IMR-90 (cell line): ENCODE measurements at regions not wholly inside any gene's neighbourhood (a gene's known extent, or its start where the extent isn't known, plus 50 kb on each side); places are given as distances from the start of the nearest gene placed in this dataset.
"Not testable (repeated sequence)": the region's sequence is repeated elsewhere in the genome, so short reads cannot be mapped to it uniquely, and the experiment has no call there.

Experiments
- ATAC-seq: fragments of 200-7000 bp; cut with Tn5 transposase; 2 replicates; pipeline ENCODE4 v1.9.1; 2020; ENCODE audit warnings: low read depth, mild to moderate bottlenecking, moderate library complexity
- BruUV-seq: library from RNA; stranded (reverse); fragments of 400-500 nt; replicated peaks from 2 replicates; lab custom pipeline; 2021; lab: Mats Ljungman, UMichigan
- CTCF ChIA-PET: fragments of 300-600 bp; formaldehyde crosslinking; extraction: SDS; loops from one replicate; lab custom pipeline; 2021; ENCODE audit warnings: antibody characterized with exemption; lab: Yijun Ruan, JAX
- POLR2A ChIA-PET: fragments of 300-600 bp; sonication (Branson Sonifier 250); formaldehyde crosslinking; loops from one replicate; lab custom pipeline; 2022; ENCODE audit warnings: antibody characterized with exemption; ENCODE audit not compliant: unreplicated experiment; lab: Charles Lee
- DNase-seq: peaks from one replicate; pipeline ENCODE4 v3.0.0; 2013
- H2AFZ ChIP-seq: replicated peaks from 2 replicates; pipeline ENCODE3; 2013; ENCODE audit warnings: low read length, mild to moderate bottlenecking; ENCODE audit not compliant: poor library complexity
- H2AK5ac ChIP-seq: 2 replicates; pipeline ENCODE4 v1.6.1; 2013; ENCODE audit warnings: low read depth, low read length, inconsistent platforms
- H2AK9ac ChIP-seq: replicated peaks from 2 replicates; pipeline ENCODE3; 2013; ENCODE audit warnings: mild to moderate bottlenecking, low read depth, low read length, moderate library complexity; ENCODE audit not compliant: poor library complexity
- H2BK120ac ChIP-seq: 2 replicates; pipeline ENCODE4 v1.6.1; 2013; ENCODE audit warnings: low read depth, low read length, inconsistent platforms
- H2BK15ac ChIP-seq: 3 replicates; pipeline ENCODE4 v1.6.1; 2013; ENCODE audit warnings: low read depth, low read length, inconsistent platforms
- H2BK20ac ChIP-seq: 2 replicates; pipeline ENCODE4 v1.6.1; 2013; ENCODE audit warnings: low read depth, mild to moderate bottlenecking, inconsistent platforms, low read length, moderate library complexity
- H2BK5ac ChIP-seq: 2 replicates; pipeline ENCODE4 v1.6.1; 2013; ENCODE audit warnings: mild to moderate bottlenecking, low read depth, low read length, inconsistent platforms; ENCODE audit not compliant: poor library complexity, severe bottlenecking
- H3K14ac ChIP-seq: replicated peaks from 2 replicates; pipeline ENCODE4 v1.6.1; 2013; ENCODE audit warnings: low read depth, low read length, inconsistent platforms
- H3K18ac ChIP-seq: 2 replicates; pipeline ENCODE4 v1.6.1; 2013; ENCODE audit warnings: low read depth, low read length, control low read depth
- H3K23ac ChIP-seq: 2 replicates; pipeline ENCODE4 v1.6.1; 2013; ENCODE audit warnings: low read depth, low read length, inconsistent platforms
- H3K27ac ChIP-seq: 2 replicates; pipeline ENCODE4 v1.5.1; 2013; ENCODE audit warnings: mild to moderate bottlenecking, control low read depth, low read length; ENCODE audit not compliant: insufficient read depth
- H3K27me3 ChIP-seq: 2 replicates; pipeline ENCODE4 v1.6.1; 2013; ENCODE audit warnings: low read length; ENCODE audit not compliant: control insufficient read depth, insufficient read depth
- H3K36me3 ChIP-seq: 2 replicates; pipeline ENCODE4 v1.6.1; 2013; ENCODE audit warnings: low read length, mixed read lengths; ENCODE audit not compliant: control insufficient read depth, insufficient read depth
- H3K4ac ChIP-seq: 2 replicates; pipeline ENCODE4 v1.6.1; 2013; ENCODE audit warnings: low read depth, low read length, inconsistent platforms
- H3K4me1 ChIP-seq: 2 replicates; pipeline ENCODE4 v1.6.1; 2013; ENCODE audit warnings: low read length, mixed read lengths; ENCODE audit not compliant: control insufficient read depth, insufficient read depth
- H3K4me2 ChIP-seq: 2 replicates; pipeline ENCODE4 v1.6.1; 2013; ENCODE audit warnings: low read depth, mild to moderate bottlenecking, control low read depth, low read length, moderate library complexity
- H3K4me3 ChIP-seq: 2 replicates; pipeline ENCODE4 v1.5.1; 2013; ENCODE audit warnings: low read depth, mild to moderate bottlenecking, control low read depth, low read length, moderate library complexity; ENCODE audit not compliant: insufficient read depth
- H3K56ac ChIP-seq: 2 replicates; pipeline ENCODE4 v1.6.1; 2013; ENCODE audit warnings: low read length, inconsistent platforms; ENCODE audit not compliant: insufficient read depth; ENCODE audit errors: extremely low read depth
- H3K79me1 ChIP-seq, 2 experiments: 2 replicates each; pipeline ENCODE4 v1.6.1; 2013; ENCODE audit warnings: low read length in 2 of 2, inconsistent platforms in 1 of 2, low read depth in 1 of 2
- H3K9ac ChIP-seq: 2 replicates; pipeline ENCODE4 v1.6.1; 2013; ENCODE audit warnings: low read depth, low read length, control low read depth
- H3K9me1 ChIP-seq: 2 replicates; pipeline ENCODE4 v1.6.1; 2013; ENCODE audit warnings: low read length, inconsistent platforms; ENCODE audit not compliant: insufficient read depth
- H3K9me3 ChIP-seq: 2 replicates; pipeline ENCODE4 v1.6.1; 2013; ENCODE audit warnings: low read length; ENCODE audit not compliant: control insufficient read depth, insufficient read depth
- H4K20me1 ChIP-seq: 2 replicates; pipeline ENCODE4 v1.6.1; 2013; ENCODE audit warnings: low read length, inconsistent platforms; ENCODE audit not compliant: insufficient read depth
- H4K5ac ChIP-seq: 2 replicates; pipeline ENCODE4 v1.6.1; 2013; ENCODE audit warnings: mild to moderate bottlenecking, low read depth, low read length, control low read depth
- H4K8ac ChIP-seq, 2 experiments: 2 replicates each; pipeline ENCODE4 v1.6.1; 2013; ENCODE audit warnings: low read depth in 2 of 2, low read length in 2 of 2, control low read depth in 1 of 2, inconsistent platforms in 1 of 2
- H4K91ac ChIP-seq: 2 replicates; pipeline ENCODE4 v1.6.1; 2013; ENCODE audit warnings: low read depth, low read length, inconsistent platforms; ENCODE audit not compliant: insufficient read depth
- BHLHE40 ChIP-seq: fragments of 150-350 bp; IDR thresholded peaks from 2 replicates; pipeline ENCODE4 v1.6.1; 2016; ENCODE audit warnings: mild to moderate bottlenecking, low read depth, low read length
- CTCF ChIP-seq: conservative IDR thresholded peaks from 2 replicates; pipeline ENCODE4 v1.5.1; 2012; ENCODE audit warnings: mild to moderate bottlenecking, low read depth, low read length, improper control_type of control experiment
- FOS ChIP-seq: fragments of 150-350 bp; IDR thresholded peaks from 2 replicates; pipeline ENCODE4 v1.6.1; 2016; ENCODE audit warnings: low read depth, low read length
- MAFK ChIP-seq: IDR thresholded peaks from 2 replicates; pipeline ENCODE4 v1.6.1; 2012; ENCODE audit warnings: low read depth, low read length, improper control_type of control experiment
- MAZ ChIP-seq: IDR thresholded peaks from 2 replicates; pipeline ENCODE4 v1.6.1; 2012; ENCODE audit warnings: low read depth, mild to moderate bottlenecking, low read length, improper control_type of control experiment, moderate library complexity, borderline replicate concordance
- MXI1 ChIP-seq: IDR thresholded peaks from 2 replicates; pipeline ENCODE4 v1.6.1; 2012; ENCODE audit warnings: low read depth, mild to moderate bottlenecking, low read length, moderate library complexity, borderline replicate concordance
- RFX5 ChIP-seq: IDR thresholded peaks from 2 replicates; pipeline ENCODE4 v1.8.0; 2012; ENCODE audit warnings: low read depth, mild to moderate bottlenecking, low read length, moderate library complexity
- SMC3 ChIP-seq: fragments of 150-350 bp; IDR thresholded peaks from 2 replicates; pipeline ENCODE4 v1.6.1; 2016; ENCODE audit warnings: low read depth, mild to moderate bottlenecking, antibody characterized with exemption, low read length, moderate library complexity
- WGBS, 2 experiments: methylation state at CpG; one replicate each; pipeline versions ENCODE4 v1.1.5 to v1.1.7; 2013; ENCODE audit warnings: missing lambda C conversion rate in 2 of 2; ENCODE audit not compliant: insufficient read length in 1 of 2; ENCODE audit errors: extremely low coverage in 2 of 2; 5-methylcytosine and 5-hydroxymethylcytosine counted together
- dilution Hi-C: fragments of 300-500 bp; cut with HindIII; formaldehyde crosslinking; loops from one replicate; pipeline ENCODE4 v1.14.3; 2018; ENCODE audit warnings: low sequenced_read_pairs; ENCODE audit not compliant: unreplicated experiment
- in situ Hi-C: fragments of 300-500 bp; cut with MboI; formaldehyde crosslinking; loops from 3 replicates; pipeline ENCODE4 v1.14.3; 2019; ENCODE audit warnings: low sequenced_read_pairs, inconsistent platforms, mixed read lengths
- intact Hi-C: fragments of 100-400 bp; cut with micrococcal nuclease; formaldehyde crosslinking; loops from 2 replicates; pipeline ENCODE4 v1.10.0; 2022

GRCh38 chr1:221256773-221257172, 377.5 kb downstream of the HLX start:
- no peak overlapping the region for H4K91ac ChIP-seq
- H3K9me3 ChIP-seq, result no peaks in the 10 kb centered on the region
- no TSS peak for BruUV-seq
- intact Hi-C loops, result no loop called here
- ChIA-PET CTCF (no interaction called here), POLR2A (no interaction called here)
- H4K8ac ChIP-seq, result no peak overlapping the region
- 50% methylated on average over 1 of the region's 3 CpGs; no CpG with 5 or more reads in 1 of the 2 experiments for WGBS, 2 experiments
- H3K9me1 ChIP-seq, result no peaks in the 10 kb centered on the region; the same call in 1 of the 2 replicates
- H3K27ac ChIP-seq, result no peak overlapping the region
- H3K79me1 ChIP-seq, result no peaks in the 10 kb centered on the region
- H3K4ac ChIP-seq, result no peak overlapping the region
- no peaks in the 10 kb centered on the region for H4K20me1 ChIP-seq
- TF ChIP-seq FOS, result no peak
- no peak for TF ChIP-seq MXI1
- TF ChIP-seq MAFK, result no peak
- no peak for TF ChIP-seq MAZ
- TF ChIP-seq SMC3, result no peak
- TF ChIP-seq RFX5, result no peak
- no peak for TF ChIP-seq BHLHE40
- no peak for TF ChIP-seq CTCF
- H3K23ac ChIP-seq, result no peak overlapping the region
- H2AFZ ChIP-seq, result no peak overlapping the region
- ATAC-seq (no peak), DNase-seq (no peak)
- H3K9ac ChIP-seq, result no peak overlapping the region
- no peak overlapping the region for H2BK20ac ChIP-seq
- H2AK5ac ChIP-seq, result no peak overlapping the region
- no peak overlapping the region for H3K56ac ChIP-seq
- no peak overlapping the region for H3K4me2 ChIP-seq
- no peak overlapping the region; the same call in 2 of the 3 replicates for H2BK15ac ChIP-seq
- in situ Hi-C loops, result loop anchor here (25.0 kb wide), 1 partner anchor 1206 kb away; no protein-coding TSS in a partner anchor
- no peaks in the 10 kb centered on the region for H3K4me1 ChIP-seq
- H3K4me3 ChIP-seq, result no peak overlapping the region
- H2AK9ac ChIP-seq, result no peak overlapping the region
- no peaks in the 10 kb centered on the region for H3K36me3 ChIP-seq
- dilution Hi-C loops, result no loop called here
- no peak overlapping the region for H2BK5ac ChIP-seq
- H3K27me3 ChIP-seq, result no peaks in the 10 kb centered on the region
- no peak overlapping the region for H2BK120ac ChIP-seq
- H4K5ac ChIP-seq, result no peak overlapping the region
- H3K14ac ChIP-seq, result no peak overlapping the region
- no peak overlapping the region for H3K18ac ChIP-seq

DNA sequence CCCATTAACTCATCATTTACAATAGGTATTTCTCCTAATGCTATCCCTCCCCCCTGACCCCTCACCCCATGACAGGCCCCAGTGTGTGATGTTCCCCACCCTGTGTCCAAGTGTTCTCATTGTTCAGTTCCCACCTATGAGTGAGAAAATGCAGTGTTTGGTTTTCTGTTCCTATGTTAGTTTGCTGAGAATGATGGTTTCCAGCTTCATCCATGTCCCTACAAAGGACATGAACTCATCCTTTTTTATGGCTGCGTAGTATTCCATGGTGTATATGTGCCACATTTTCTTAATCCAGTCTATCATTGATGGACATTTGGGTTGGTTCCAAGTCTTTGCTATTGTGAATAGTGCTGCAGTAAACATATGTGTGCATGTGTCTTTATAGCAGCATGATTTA, 378.3 kb downstream of the HLX start:
- ATAC-seq, DNase-seq, dilution Hi-C loops, H3K4me3 ChIP-seq, H4K5ac ChIP-seq, H3K79me1 ChIP-seq, H3K36me3 ChIP-seq, H3K4me2 ChIP-seq, H4K91ac ChIP-seq, H2BK5ac ChIP-seq, H2AK9ac ChIP-seq, H2BK15ac ChIP-seq, BruUV-seq, POLR2A ChIA-PET, H3K9me3 ChIP-seq, H2AK5ac ChIP-seq, H3K9ac ChIP-seq, H4K20me1 ChIP-seq, H2BK20ac ChIP-seq, H2BK120ac ChIP-seq, H3K4ac ChIP-seq, H4K8ac ChIP-seq, H3K14ac ChIP-seq, H3K23ac ChIP-seq, intact Hi-C loops, H3K27ac ChIP-seq, H2AFZ ChIP-seq, H3K4me1 ChIP-seq, H3K56ac ChIP-seq, H3K27me3 ChIP-seq, H3K18ac ChIP-seq, CTCF ChIA-PET, H3K9me1 ChIP-seq: not testable (repeated sequence)
- no CpG with 5 or more reads among the region's 1 CpG for WGBS, 2 experiments
- in situ Hi-C loops, result loop anchor here (25.0 kb wide), 1 partner anchor 1205 kb away; no protein-coding TSS in a partner anchor
